Activated CD4-positive, alpha-beta T cell treated with anti-CD3 and anti-CD28 coated beads for 36 hours (primary cell): ENCODE measurements at regions not wholly inside any gene's neighbourhood (a gene's known extent, or its start where the extent isn't known, plus 50 kb on each side); places are given as distances from the start of the nearest gene placed in this dataset.

Source experiments
- ATAC-seq: fragments of 200-7000 bp; cut with Tn5 transposase; one replicate; pipeline ENCODE4 v1.10.0; 2021; ENCODE audit warnings: mild to moderate bottlenecking, moderate library complexity
- CTCF ChIA-PET: fragments of 350-600 bp; sonication (Branson Sonifier 250); formaldehyde crosslinking; loops from one replicate; lab custom pipeline; 2021; ENCODE audit warnings: antibody characterized with exemption; lab: Charles Lee
- POLR2A ChIA-PET: fragments of 350-600 bp; sonication (Branson Sonifier 250); formaldehyde crosslinking; loops from one replicate; lab custom pipeline; 2021; ENCODE audit warnings: antibody characterized with exemption, inconsistent platforms; lab: Charles Lee
- DNase-seq: peaks from one replicate; pipeline ENCODE4 v3.0.0-alpha.2; 2020
- H3K27ac Mint-ChIP-seq: one replicate; pipeline ENCODE4 v1.8.0; 2021; ENCODE audit warnings: mixed read lengths
- H3K27me3 Mint-ChIP-seq: one replicate; pipeline ENCODE4 v1.8.0; 2021; ENCODE audit warnings: mixed read lengths
- H3K36me3 Mint-ChIP-seq: one replicate; pipeline ENCODE4 v1.8.0; 2021; ENCODE audit warnings: low read depth, mixed read lengths
- H3K4me1 Mint-ChIP-seq: one replicate; pipeline ENCODE4 v1.8.0; 2021; ENCODE audit warnings: mixed read lengths
- H3K4me3 Mint-ChIP-seq: one replicate; pipeline ENCODE4 v1.8.0; 2021; ENCODE audit warnings: mild to moderate bottlenecking, moderate library complexity, mixed read lengths
- H3K9me3 Mint-ChIP-seq: one replicate; pipeline ENCODE4 v1.8.0; 2021; ENCODE audit warnings: low read depth, mixed read lengths
- intact Hi-C, 2 experiments: fragments of 100-400 bp; cut with DNase I in 1 of 2; cut with micrococcal nuclease in 1 of 2; formaldehyde crosslinking; loops; one replicate each; pipeline versions ENCODE4 v1.14.2 to v1.15.1; 2022 to 2024; cut with DNase I, micrococcal nuclease

DNA sequence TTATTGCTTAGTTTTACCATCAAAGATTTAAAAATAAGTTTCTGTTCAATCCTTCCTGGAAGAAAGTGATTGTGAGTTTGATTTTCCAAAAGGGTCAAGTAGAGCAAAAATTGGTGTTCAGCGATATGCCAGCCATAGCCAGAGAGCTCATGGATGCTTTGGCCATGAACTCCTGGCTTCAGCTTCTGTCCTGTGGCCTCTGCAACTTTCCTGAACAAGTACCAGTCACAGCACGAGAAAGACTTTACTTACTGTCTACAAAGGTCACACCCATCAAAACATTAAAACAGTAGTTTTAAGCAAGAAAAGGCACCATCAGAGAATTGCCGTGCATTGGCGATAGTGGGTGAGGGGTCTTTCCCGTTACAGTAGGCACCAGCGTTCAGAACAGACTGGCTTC lies 753.0 kb upstream of the SGCG start:
- Mint-ChIP-seq H3K27me3 (peaks cover 2% of the 10 kb centered on the region), H3K36me3 (no peaks in the 10 kb centered on the region), H3K27ac (no peak overlapping the region), H3K9me3 (peaks cover 5% of the 10 kb centered on the region), H3K4me3 (no peak overlapping the region), H3K4me1 (no peaks in the 10 kb centered on the region)
- POLR2A ChIA-PET, result no interaction called here
- CTCF ChIA-PET, result no interaction called here
- DNase-seq, result no peak
- no peak for ATAC-seq
- intact Hi-C loops, result no loop called here

DNA sequence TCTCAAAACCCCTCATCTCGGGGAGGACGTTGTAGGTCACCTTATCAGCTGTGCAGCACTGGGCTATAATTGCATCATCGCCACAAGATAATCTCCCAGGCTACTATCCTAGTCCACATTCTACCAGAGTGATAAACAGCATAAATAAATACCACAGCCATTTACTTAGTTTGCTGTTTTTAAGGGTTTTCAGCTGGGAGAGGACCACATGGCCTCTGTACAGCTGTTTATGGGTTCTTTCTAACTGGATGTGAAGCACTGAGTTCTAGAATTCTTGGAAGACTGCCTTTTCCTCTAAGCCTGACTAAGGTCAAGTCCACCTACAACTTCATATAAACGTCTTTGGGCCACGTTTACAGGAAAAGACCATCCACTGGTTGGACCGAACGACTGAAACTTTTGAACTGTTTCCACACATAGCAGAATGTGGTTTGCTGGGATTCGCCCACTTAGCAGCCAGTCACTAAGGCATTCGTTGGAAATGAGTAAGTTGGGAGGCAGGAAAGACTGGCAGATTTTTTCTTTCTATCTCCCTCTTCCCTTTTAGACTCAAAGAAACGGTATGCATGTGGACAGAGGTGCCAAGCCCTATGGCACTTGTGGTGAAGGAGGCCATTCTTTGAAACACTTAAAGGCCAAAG lies 752.5 kb upstream of the SGCG start:
- intact Hi-C loops, result no loop called here
- POLR2A ChIA-PET, result no interaction called here

DNA sequence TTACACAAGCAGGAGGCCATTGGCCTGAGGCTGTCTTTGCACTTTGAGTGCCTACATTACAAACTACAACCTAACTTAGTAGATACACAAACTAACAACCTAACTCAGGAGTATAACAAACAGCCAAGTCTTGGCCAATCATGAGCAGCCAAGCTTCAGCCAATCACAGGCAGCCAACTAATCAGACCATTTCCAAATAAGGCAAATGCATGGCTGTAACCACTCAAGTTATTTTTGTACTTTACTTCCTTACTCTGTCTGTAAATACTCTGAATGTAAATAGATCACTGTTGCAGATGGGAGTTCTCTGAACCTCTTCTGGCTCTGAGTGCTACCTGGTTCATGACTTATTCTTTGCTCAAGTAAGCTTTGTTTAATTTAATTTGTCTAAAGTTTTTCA lies 748.1 kb upstream of the SGCG start:
- DNase-seq (no peak), ATAC-seq (no peak)
- Mint-ChIP-seq H3K27ac (no peak overlapping the region), H3K4me3 (no peak overlapping the region), H3K9me3 (peaks cover 6% of the 10 kb centered on the region), H3K27me3 (peaks cover 2% of the 10 kb centered on the region), H3K4me1 (no peaks in the 10 kb centered on the region), H3K36me3 (no peaks in the 10 kb centered on the region)
- intact Hi-C loops, result no loop called here
- POLR2A ChIA-PET, result no interaction called here
- CTCF ChIA-PET, result no interaction called here

More for the DNA sequence above, 752.5 kb upstream of the SGCG start:
- ATAC-seq (no peak), DNase-seq (no peak)
- Mint-ChIP-seq H3K4me3 (no peak overlapping the region), H3K27me3 (peaks cover 2% of the 10 kb centered on the region), H3K4me1 (no peaks in the 10 kb centered on the region), H3K27ac (no peak overlapping the region), H3K36me3 (no peaks in the 10 kb centered on the region), H3K9me3 (peaks cover 6% of the 10 kb centered on the region)
- CTCF ChIA-PET, result no interaction called here

DNA sequence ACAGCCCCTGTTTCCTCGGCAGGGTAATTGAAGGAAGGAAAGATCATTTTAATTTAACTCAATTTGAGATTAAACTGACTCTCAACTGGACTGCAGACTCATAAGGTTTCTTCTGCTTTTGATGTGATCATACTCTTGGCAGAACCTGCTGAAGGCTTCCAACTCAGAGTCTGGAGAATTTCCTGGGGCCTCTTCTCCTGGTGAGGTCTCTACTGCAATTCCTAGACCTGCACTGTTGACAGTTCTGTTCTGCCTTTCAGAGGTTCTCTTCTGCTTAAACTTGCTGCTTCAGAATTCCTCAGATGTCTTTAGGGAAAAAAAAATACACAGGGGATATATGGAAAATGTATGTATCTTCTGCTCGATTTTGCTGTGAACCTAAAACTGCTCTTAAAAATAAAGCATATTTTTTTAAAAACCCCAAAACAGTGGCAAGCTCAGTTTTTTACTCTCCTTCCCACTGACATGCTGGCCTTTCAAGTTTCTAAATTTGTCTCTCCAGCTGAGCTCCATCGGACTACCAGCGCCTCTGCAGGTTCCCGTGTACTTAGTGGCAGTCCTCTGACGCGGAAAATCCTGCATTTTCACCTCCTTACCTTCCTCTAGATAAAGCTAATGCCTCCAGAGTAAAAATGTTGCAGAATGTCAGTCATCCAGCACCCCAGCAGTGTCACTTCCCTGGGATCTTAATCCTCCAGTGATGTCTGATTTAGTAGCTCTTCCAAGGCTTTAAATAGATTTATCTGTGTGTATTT lies 733.5 kb upstream of the SGCG start:
- intact Hi-C loops, result no loop called here
- no peak overlapping the region for H3K27ac Mint-ChIP-seq
- ChIA-PET POLR2A (no interaction called here), CTCF (no interaction called here)
- peaks cover 10% of the 10 kb centered on the region for H3K27me3 Mint-ChIP-seq
- H3K36me3 Mint-ChIP-seq, result no peaks in the 10 kb centered on the region
- DNase-seq, result no peak
- H3K9me3 Mint-ChIP-seq, result no peaks in the 10 kb centered on the region
- H3K4me3 Mint-ChIP-seq, result no peak overlapping the region
- no peaks in the 10 kb centered on the region for H3K4me1 Mint-ChIP-seq
- ATAC-seq, result no peak

DNA sequence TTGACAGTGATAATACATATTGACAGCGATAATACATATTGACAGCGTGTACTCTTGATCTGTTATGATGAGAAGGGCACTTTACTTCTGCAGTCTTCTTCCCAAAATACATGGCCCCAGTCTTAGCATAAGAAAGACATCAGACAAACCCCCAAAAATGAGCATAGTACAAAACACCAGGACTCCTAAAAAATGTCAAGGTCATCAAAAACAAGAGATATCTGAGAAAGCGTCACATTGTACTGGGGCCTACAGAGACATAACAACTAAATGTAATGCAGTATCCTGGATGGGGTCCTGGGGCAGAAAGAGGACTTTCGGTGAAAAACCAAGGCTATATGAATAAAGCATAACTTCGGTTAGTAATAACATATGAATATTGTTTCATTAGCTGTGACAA lies 731.5 kb upstream of the SGCG start:
- no peaks in the 10 kb centered on the region for H3K36me3 Mint-ChIP-seq
- ChIA-PET POLR2A (no interaction called here), CTCF (no interaction called here)
- intact Hi-C loops, result no loop called here
- no peak for ATAC-seq
- H3K4me3 Mint-ChIP-seq, result no peak overlapping the region
- H3K27me3 Mint-ChIP-seq, result peaks cover 10% of the 10 kb centered on the region
- DNase-seq, result no peak
- no peaks in the 10 kb centered on the region for H3K4me1 Mint-ChIP-seq
- H3K9me3 Mint-ChIP-seq, result no peaks in the 10 kb centered on the region
- H3K27ac Mint-ChIP-seq, result no peak overlapping the region

DNA sequence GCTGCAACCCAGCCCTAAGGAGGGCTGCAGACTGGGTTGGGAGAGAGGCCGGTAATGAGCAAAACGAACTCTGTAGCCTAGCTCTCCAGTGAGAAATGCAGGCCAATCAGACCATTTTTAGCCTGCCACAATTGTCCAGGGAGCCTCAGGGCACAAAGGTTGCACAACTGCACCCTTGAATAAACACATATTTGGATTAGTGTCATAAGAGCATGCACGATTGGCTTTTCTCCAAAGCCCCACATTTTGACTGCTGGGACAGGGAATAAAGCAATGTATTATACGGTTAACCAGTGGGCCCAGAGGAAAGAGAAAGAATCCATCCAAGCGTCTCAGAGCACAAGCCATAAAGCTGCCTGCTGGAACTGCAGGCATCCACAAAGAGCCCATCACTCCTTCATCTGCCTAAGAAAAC lies 729.4 kb upstream of the SGCG start:
- ChIA-PET CTCF (no interaction called here), POLR2A (no interaction called here)
- H3K27ac Mint-ChIP-seq, result no peak overlapping the region
- DNase-seq, result no peak
- H3K9me3 Mint-ChIP-seq, result no peaks in the 10 kb centered on the region
- intact Hi-C loops, result no loop called here
- peaks cover 10% of the 10 kb centered on the region for H3K27me3 Mint-ChIP-seq
- no peaks in the 10 kb centered on the region for H3K36me3 Mint-ChIP-seq
- no peak for ATAC-seq
- H3K4me3 Mint-ChIP-seq, result no peak overlapping the region
- no peaks in the 10 kb centered on the region for H3K4me1 Mint-ChIP-seq

DNA sequence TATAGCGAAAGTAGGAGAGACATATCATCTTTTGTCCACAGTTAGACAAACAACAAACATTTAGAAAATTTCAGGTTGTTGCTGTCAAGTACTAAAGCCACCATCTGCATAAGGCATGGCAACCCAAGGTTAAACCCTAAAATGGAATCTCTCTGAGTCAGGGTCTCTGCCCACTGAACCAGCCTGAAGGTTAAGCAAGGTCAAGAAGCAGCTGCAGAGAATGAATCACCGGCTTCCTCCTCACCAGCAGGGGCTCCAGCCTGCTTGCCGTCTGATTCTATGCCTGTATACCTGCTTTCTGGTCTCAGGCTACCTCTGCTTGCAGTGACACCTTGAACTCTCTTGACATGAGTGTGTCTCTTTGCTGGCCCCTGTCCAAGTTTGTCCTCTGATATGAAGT lies 726.2 kb upstream of the SGCG start:
- no peak overlapping the region for H3K27ac Mint-ChIP-seq
- intact Hi-C loops, result no loop called here
- ATAC-seq (peak; percentile 39), DNase-seq (no peak)
- no peaks in the 10 kb centered on the region for H3K9me3 Mint-ChIP-seq
- ChIA-PET POLR2A (no interaction called here), CTCF (interaction anchor here (0.6 kb wide), 1 partner anchor 563 kb away, joined by 3 read pairs; no protein-coding TSS in a partner anchor)
- H3K27me3 Mint-ChIP-seq, result no peaks in the 10 kb centered on the region
- no peaks in the 10 kb centered on the region for H3K4me1 Mint-ChIP-seq
- H3K4me3 Mint-ChIP-seq, result no peak overlapping the region
- H3K36me3 Mint-ChIP-seq, result no peaks in the 10 kb centered on the region

DNA sequence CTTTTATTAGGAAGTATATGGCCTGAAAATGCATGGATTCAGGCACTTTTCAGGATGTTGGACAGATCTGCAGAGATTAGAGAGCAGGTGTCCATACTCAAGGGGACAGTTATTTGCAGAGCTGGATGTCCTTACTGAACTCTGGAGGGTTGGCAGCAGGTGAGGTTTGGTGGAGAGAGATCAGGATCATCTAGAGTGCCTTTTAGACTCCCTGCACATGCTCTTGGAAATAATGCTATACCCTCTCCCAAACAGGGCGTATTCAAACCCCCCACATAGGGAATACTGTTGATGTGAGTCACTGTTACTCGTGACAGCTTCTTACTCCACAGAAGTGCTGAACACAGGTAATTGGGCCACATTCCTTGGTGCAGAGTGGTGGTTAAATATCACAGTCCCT lies 725.7 kb upstream of the SGCG start:
- no peaks in the 10 kb centered on the region for H3K27me3 Mint-ChIP-seq
- intact Hi-C loops, result no loop called here
- DNase-seq (no peak), ATAC-seq (no peak)
- no peak overlapping the region for H3K27ac Mint-ChIP-seq
- ChIA-PET CTCF (no interaction called here), POLR2A (no interaction called here)
- H3K4me3 Mint-ChIP-seq, result no peak overlapping the region
- H3K4me1 Mint-ChIP-seq, result no peaks in the 10 kb centered on the region
- no peaks in the 10 kb centered on the region for H3K9me3 Mint-ChIP-seq
- no peaks in the 10 kb centered on the region for H3K36me3 Mint-ChIP-seq

DNA sequence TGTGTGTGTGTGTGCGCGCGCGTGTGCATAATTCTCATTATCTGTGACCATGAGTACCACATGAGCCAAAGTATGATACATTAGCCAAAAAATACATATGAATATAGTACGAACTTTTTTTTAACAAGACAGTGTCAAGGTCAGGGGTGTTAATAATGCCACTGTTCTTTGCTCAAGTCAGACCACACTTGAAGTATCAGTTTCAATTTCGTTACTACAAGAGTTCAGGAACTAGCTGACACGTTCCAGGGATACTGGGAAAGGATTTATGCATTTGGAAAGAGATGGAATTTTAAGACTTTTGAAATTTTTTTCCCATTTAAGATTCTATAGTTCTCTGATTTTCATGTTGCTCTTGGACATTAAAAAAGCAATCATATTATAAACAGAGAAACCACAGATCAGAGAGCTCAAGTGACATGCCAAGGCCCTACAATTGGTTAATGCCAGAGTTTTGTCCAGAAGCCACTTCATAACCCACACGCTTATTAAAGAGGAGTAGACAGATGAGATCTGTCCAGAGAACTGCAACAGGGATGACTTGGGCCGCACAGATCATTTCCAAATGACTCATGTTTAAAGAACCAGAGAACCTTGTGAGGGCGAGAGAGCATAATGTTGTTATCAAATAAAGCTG lies 718.8 kb upstream of the SGCG start:
- intact Hi-C loops, result no loop called here
- Mint-ChIP-seq H3K36me3 (no peaks in the 10 kb centered on the region), H3K27me3 (no peaks in the 10 kb centered on the region), H3K9me3 (no peaks in the 10 kb centered on the region), H3K27ac (no peak overlapping the region), H3K4me1 (no peaks in the 10 kb centered on the region), H3K4me3 (no peak overlapping the region)
- ATAC-seq (no peak), DNase-seq (no peak)
- POLR2A ChIA-PET, result interaction anchor here (0.6 kb wide), 1 partner anchor 343 kb away, joined by 3 read pairs; no protein-coding TSS in a partner anchor
- CTCF ChIA-PET, result no interaction called here

DNA sequence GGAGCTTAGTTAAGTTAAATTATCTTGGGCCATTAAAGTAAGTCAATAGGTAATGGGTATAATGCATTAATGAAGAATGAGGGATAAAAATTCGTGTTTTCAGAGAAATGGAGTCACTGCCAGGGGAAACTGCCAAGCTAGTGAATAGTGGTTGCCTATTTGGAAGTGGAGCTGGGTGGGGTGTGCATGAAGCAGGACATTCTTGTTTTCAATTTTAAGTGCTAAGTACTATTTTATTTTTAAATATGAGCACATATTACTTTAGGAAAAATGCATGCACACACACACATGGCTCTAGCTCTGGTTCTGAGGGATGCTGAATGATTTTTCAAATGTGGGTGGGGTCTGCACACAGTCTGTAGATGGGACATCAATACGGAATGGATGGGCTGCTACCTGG lies 717.7 kb upstream of the SGCG start:
- Mint-ChIP-seq H3K9me3 (no peaks in the 10 kb centered on the region), H3K4me1 (no peaks in the 10 kb centered on the region), H3K27me3 (no peaks in the 10 kb centered on the region), H3K27ac (no peak overlapping the region), H3K4me3 (no peak overlapping the region), H3K36me3 (no peaks in the 10 kb centered on the region)
- ChIA-PET CTCF (no interaction called here), POLR2A (no interaction called here)
- no peak for ATAC-seq
- intact Hi-C loops, result no loop called here
- no peak for DNase-seq

DNA sequence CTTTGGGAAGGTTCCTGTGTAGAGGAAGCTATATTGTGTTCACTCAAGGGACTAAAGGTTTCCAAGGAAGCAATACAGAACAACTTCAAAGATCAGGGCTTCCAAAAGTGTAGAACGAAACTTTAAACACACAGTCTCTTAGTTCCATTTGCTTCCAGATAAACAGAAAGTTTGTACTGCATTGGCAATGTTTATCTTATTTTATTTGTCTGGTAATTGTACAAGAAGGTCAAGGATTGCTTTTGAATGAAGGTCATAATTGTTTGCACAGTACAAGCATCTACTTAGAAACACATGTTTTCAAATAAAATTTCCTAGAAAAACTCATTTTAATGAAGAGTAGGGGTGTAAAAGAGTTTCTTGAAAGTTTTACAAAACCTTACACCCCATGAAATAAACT lies 712.7 kb upstream of the SGCG start:
- DNase-seq (no peak), ATAC-seq (no peak)
- Mint-ChIP-seq H3K27ac (no peak overlapping the region), H3K4me1 (no peaks in the 10 kb centered on the region), H3K4me3 (no peak overlapping the region), H3K27me3 (no peaks in the 10 kb centered on the region), H3K9me3 (no peaks in the 10 kb centered on the region), H3K36me3 (no peaks in the 10 kb centered on the region)
- POLR2A ChIA-PET, result no interaction called here
- CTCF ChIA-PET, result no interaction called here
- intact Hi-C loops, result no loop called here

DNA sequence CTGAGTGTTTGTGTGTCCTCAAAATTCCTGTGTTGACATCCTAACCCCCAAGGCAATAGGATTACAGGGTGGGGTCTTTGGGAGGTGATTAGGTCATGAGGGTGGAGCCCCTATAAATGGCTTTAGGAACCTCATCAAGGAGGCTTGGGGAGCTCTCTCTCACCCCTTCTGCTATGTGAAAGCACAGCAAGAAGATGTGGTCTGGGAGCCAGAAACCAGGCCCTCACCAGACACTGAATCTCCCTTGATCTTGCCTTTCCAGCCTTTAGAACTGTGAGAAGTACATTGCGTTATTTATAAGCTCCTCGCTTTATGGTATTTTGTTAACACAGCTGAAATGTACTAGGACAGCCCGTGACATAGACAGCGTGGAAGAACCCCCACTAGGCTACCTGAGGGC lies 712.0 kb upstream of the SGCG start:
- Mint-ChIP-seq H3K27me3 (no peaks in the 10 kb centered on the region), H3K9me3 (no peaks in the 10 kb centered on the region), H3K36me3 (no peaks in the 10 kb centered on the region), H3K4me3 (no peak overlapping the region), H3K27ac (no peak overlapping the region), H3K4me1 (no peaks in the 10 kb centered on the region)
- no peak for ATAC-seq
- intact Hi-C loops, result no loop called here
- ChIA-PET CTCF (no interaction called here), POLR2A (no interaction called here)
- DNase-seq, result no peak
